Sigmoid colon (tissue), 4 donors: ENCODE measurements at regions not wholly inside any gene's neighbourhood (a gene's known extent, or its start where the extent isn't known, plus 50 kb on each side); places are given as distances from the start of the nearest gene placed in this dataset.

ENCODE experiments used
- CTCF ChIP-seq, 4 experiments: fragments of 450-650 bp in 3 of 4; fragments of 200-600 bp in 1 of 4; IDR thresholded peaks; one replicate each; pipeline ENCODE4 v1.5.1; 2016 to 2019; ENCODE audit warnings: antibody characterized with exemption in 4 of 4, mild to moderate bottlenecking in 3 of 4, moderate library complexity in 2 of 4
- EP300 ChIP-seq, 4 donors: sonication (generic); formaldehyde crosslinking; IDR thresholded peaks; one replicate each; pipeline ENCODE4 v1.6.1; 2017; ENCODE audit warnings: antibody characterized with exemption in 4 of 4
- POLR2A ChIP-seq, 2 donors: fragments of 450-650 bp; IDR thresholded peaks; one replicate each; pipeline ENCODE4 v1.6.1; 2016; ENCODE audit warnings: antibody characterized with exemption in 2 of 2, mild to moderate bottlenecking in 2 of 2, moderate library complexity in 2 of 2
- POLR2AphosphoS5 ChIP-seq, 4 donors: sonication (generic); formaldehyde crosslinking; IDR thresholded peaks; one replicate each; pipeline ENCODE4 v1.6.1; 2017; ENCODE audit warnings: antibody characterized with exemption in 4 of 4

- TF ChIP-seq CTCF (IDR thresholded peaks at IDR 0.05) (no peak), EP300 (IDR thresholded peaks at IDR 0.05) (no peak), POLR2AphosphoS5 (IDR thresholded peaks at IDR 0.05) (no peak), POLR2A (IDR thresholded peaks at IDR 0.05) (no peak)
These were observed 272.6 kb downstream of the ATPSCKMT start for GRCh38 chr5:9977070-9977469.
